Smooth muscle cell (in vitro differentiated cells): ENCODE measurements at regions not wholly inside any gene's neighbourhood (a gene's known extent, or its start where the extent isn't known, plus 50 kb on each side); places are given as distances from the start of the nearest gene placed in this dataset.

ENCODE experiments used
- DNase-seq: peaks from one replicate; lab custom pipeline; 2025; ENCODE audit not compliant: unreplicated experiment; lab: John Stamatoyannopoulos, UW
- H2AFZ ChIP-seq: fragments of 200-600 bp; sonication (generic); 2 replicates; pipeline ENCODE4 v1.6.0; 2016; ENCODE audit warnings: antibody characterized with exemption, low read depth, mild to moderate bottlenecking
- H3F3A ChIP-seq: fragments of 200-600 bp; sonication (generic); 2 replicates; pipeline ENCODE4 v1.6.0; 2017; ENCODE audit warnings: antibody characterized with exemption, low read depth
- H3K27ac ChIP-seq: fragments of 200-600 bp; sonication (generic); 2 replicates; pipeline ENCODE4 v1.5.1; 2016; ENCODE audit warnings: low read depth, mild to moderate bottlenecking
- H3K27me3 ChIP-seq: fragments of 200-600 bp; sonication (generic); 2 replicates; pipeline ENCODE4 v1.6.1; 2016; ENCODE audit warnings: low read depth, mild to moderate bottlenecking
- H3K36me3 ChIP-seq: fragments of 200-600 bp; sonication (generic); 2 replicates; pipeline ENCODE4 v1.5.1; 2016; ENCODE audit warnings: low read depth
- H3K4me1 ChIP-seq: fragments of 200-600 bp; sonication (generic); 2 replicates; pipeline ENCODE4 v1.5.1; 2016; ENCODE audit warnings: low read depth
- H3K4me2 ChIP-seq: fragments of 200-600 bp; sonication (generic); 2 replicates; pipeline ENCODE4 v1.6.0; 2016; ENCODE audit warnings: mild to moderate bottlenecking
- H3K4me3 ChIP-seq: fragments of 200-600 bp; sonication (generic); 2 replicates; pipeline ENCODE4 v1.5.1; 2016; ENCODE audit warnings: mild to moderate bottlenecking
- H3K79me2 ChIP-seq: fragments of 200-600 bp; sonication (generic); 2 replicates; pipeline ENCODE4 v1.6.0; 2016; ENCODE audit warnings: low read depth, mild to moderate bottlenecking
- H3K9ac ChIP-seq: fragments of 200-600 bp; sonication (generic); 2 replicates; pipeline ENCODE4 v1.6.0; 2016; ENCODE audit warnings: low read depth
- H3K9me3 ChIP-seq: fragments of 200-600 bp; sonication (generic); replicated peaks from 2 replicates; pipeline ENCODE4 v1.5.1; 2016; ENCODE audit warnings: low read depth
- H4K20me1 ChIP-seq: fragments of 200-600 bp; sonication (generic); 2 replicates; pipeline ENCODE4 v1.6.0; 2016; ENCODE audit warnings: low read depth
- WGBS: methylation state at CpG from one replicate; pipeline ENCODE4 v1.1.7; 2016; ENCODE audit warnings: low lambda C conversion rate; 5-methylcytosine and 5-hydroxymethylcytosine counted together
- TF ChIP-seq, protein P1 (sequence below): fragments of 200-600 bp; sonication (generic); IDR thresholded peaks from 2 replicates; pipeline ENCODE4 v1.5.1; 2017; ENCODE audit warnings: borderline replicate concordance, mild to moderate bottlenecking, antibody characterized with exemption; ENCODE audit not compliant: insufficient read depth, poor library complexity, severe bottlenecking

DNA sequence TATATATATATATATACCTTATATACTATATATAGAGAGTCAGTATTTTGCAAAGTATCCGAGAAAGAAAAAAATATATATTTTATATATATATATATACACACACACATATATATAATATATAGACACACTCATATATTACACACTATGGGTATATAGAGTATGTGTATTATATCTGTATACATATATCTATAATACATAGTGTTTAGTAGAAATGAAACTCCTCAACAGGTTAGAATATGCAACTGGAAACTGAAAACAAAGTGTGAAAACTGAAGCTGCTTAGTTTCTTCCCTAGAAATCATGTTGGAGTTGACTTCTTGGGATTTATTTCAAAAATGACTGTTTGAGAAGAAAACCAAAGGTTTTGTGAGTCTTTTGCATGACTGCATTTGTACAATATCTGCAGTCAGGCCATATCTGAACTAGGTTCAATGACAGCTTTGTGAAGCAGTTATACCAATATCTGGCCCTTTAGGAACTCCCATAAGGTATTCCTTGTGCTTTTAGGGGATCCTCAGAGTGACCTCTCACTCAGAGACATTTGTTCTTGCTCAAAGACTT is 284.1 kb downstream of the CASP12 start:
- H3K27ac ChIP-seq: no peak overlapping the region
- no peak for DNase-seq
- no peaks in the 10 kb centered on the region for H3K4me1 ChIP-seq
- no peaks in the 10 kb centered on the region for H3K36me3 ChIP-seq
- H3K27me3 ChIP-seq: no peaks in the 10 kb centered on the region
- H3K4me2 ChIP-seq: no peak overlapping the region
- H2AFZ ChIP-seq: no peak overlapping the region
- no peaks in the 10 kb centered on the region for H3K9me3 ChIP-seq
- TF ChIP-seq, protein P1, sequence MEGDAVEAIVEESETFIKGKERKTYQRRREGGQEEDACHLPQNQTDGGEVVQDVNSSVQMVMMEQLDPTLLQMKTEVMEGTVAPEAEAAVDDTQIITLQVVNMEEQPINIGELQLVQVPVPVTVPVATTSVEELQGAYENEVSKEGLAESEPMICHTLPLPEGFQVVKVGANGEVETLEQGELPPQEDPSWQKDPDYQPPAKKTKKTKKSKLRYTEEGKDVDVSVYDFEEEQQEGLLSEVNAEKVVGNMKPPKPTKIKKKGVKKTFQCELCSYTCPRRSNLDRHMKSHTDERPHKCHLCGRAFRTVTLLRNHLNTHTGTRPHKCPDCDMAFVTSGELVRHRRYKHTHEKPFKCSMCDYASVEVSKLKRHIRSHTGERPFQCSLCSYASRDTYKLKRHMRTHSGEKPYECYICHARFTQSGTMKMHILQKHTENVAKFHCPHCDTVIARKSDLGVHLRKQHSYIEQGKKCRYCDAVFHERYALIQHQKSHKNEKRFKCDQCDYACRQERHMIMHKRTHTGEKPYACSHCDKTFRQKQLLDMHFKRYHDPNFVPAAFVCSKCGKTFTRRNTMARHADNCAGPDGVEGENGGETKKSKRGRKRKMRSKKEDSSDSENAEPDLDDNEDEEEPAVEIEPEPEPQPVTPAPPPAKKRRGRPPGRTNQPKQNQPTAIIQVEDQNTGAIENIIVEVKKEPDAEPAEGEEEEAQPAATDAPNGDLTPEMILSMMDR: no peak
- no peaks in the 10 kb centered on the region for H4K20me1 ChIP-seq
- H3K79me2 ChIP-seq: no peaks in the 10 kb centered on the region
- H3K4me3 ChIP-seq: no peak overlapping the region
- no peaks in the 10 kb centered on the region for H3F3A ChIP-seq
- no peak overlapping the region for H3K9ac ChIP-seq
- 93% methylated on average over 1 of the region's 1 CpG for WGBS

DNA sequence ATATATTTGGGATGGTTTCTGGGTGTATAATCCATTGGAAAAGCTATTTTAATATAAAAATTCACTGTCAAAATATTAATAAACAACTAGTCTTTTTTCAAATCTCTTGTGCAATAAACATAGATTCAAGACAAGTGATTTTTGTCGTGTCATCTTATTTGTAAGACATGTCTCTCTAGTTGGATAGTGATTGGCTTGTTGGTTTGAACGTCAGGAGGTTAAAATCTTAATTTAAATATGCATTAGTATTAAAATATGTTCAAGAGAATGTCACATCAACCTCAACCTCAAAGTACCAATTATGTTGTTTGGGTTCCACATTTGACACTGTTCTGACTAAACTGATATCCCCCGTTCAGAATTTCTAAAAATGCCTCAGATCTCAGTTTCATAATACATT is 287.6 kb downstream of the CASP12 start:
- Histone ChIP-seq H3K27me3 (no peaks in the 10 kb centered on the region), H3K9ac (no peak overlapping the region), H4K20me1 (no peaks in the 10 kb centered on the region), H3K4me2 (no peak overlapping the region), H2AFZ (no peak overlapping the region), H3K4me3 (no peak overlapping the region), H3K27ac (no peak overlapping the region), H3F3A (no peaks in the 10 kb centered on the region), H3K9me3 (no peaks in the 10 kb centered on the region), H3K4me1 (no peaks in the 10 kb centered on the region), H3K36me3 (no peaks in the 10 kb centered on the region), H3K79me2 (no peaks in the 10 kb centered on the region)
- WGBS: 93% methylated on average over 3 of the region's 3 CpGs
- no peak for DNase-seq
- TF ChIP-seq, protein P1: no peak

DNA sequence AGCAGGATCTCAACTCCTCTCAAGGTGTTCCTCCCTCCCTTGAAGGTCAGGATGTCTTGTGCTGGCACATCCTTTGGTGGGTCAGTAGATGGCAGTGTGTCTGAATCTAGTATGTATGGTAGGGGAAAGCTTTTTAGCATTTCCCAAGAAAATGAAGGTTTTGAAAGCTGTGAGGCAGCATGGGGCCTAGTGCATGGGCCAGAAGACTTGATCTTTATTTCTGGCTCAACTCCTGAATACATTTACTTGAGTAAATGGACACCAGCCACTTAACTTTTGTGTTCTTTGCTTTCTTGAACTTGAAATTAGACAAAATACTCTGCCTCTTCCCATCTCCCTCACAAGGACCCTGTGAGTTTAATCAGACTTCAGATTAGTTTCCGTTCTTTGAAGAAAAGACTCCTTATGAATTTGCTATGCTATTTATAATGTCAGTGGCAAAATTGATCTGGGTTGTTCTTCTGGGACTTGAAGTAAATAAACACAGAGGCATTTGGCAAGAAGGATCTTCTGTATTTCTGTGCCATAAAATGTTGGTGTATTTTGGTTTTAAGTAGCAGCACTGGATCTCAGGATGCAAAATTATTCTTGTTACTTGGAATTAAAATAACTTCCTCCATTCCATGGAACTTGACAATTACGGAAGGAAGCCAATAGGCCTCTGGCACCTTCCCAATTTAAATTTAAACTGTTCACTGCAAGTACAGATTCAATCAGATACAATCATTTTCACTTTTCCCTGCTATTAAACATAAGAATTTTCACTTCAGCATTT is 288.8 kb downstream of the CASP12 start:
- Histone ChIP-seq H3K4me3 (no peak overlapping the region), H3K4me2 (no peak overlapping the region), H3K9ac (no peak overlapping the region), H3K36me3 (no peaks in the 10 kb centered on the region), H3K79me2 (no peaks in the 10 kb centered on the region), H3K27me3 (no peaks in the 10 kb centered on the region), H2AFZ (peak overlapping the region; percentile 25), H3K9me3 (no peaks in the 10 kb centered on the region), H3K27ac (no peak overlapping the region), H3F3A (no peaks in the 10 kb centered on the region), H3K4me1 (no peaks in the 10 kb centered on the region), H4K20me1 (no peaks in the 10 kb centered on the region)
- DNase-seq: no peak
- TF ChIP-seq, protein P1: peak; percentile 69
- WGBS: 93% methylated on average over 2 of the region's 2 CpGs

DNA sequence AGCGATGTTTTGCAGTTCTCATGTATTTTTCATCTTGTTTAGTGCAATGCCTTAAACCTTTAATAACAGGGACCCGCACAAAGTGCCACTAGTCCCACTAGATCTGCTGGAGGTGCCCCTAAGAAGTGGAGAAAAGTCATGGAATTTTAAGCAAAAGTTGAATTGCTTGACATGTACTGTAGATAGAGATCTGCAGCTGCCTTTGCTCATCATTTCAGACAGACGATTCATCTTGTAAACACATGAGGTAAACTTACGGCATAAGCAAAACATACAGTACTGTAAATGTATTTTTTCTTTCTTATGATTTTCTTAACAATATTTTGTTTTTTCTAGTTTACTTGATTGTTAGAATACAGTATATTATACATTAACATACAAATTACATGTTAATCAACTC is 295.6 kb downstream of the CASP12 start:
- Histone ChIP-seq H3K4me3 (no peak overlapping the region), H3K4me1 (no peaks in the 10 kb centered on the region), H2AFZ (no peak overlapping the region), H3F3A (no peaks in the 10 kb centered on the region), H3K27me3 (no peaks in the 10 kb centered on the region), H3K4me2 (no peak overlapping the region), H3K9ac (no peak overlapping the region), H3K9me3 (no peaks in the 10 kb centered on the region), H3K36me3 (no peaks in the 10 kb centered on the region), H3K27ac (no peak overlapping the region), H4K20me1 (no peaks in the 10 kb centered on the region), H3K79me2 (no peaks in the 10 kb centered on the region)
- TF ChIP-seq, protein P1: no peak
- DNase-seq: no peak
- 69% methylated on average over 4 of the region's 4 CpGs for WGBS
